Ascending aorta (tissue), 2 donors: ENCODE measurements at regions not wholly inside any gene's neighbourhood (a gene's known extent, or its start where the extent isn't known, plus 50 kb on each side); places are given as distances from the start of the nearest gene placed in this dataset.

Experiments used
- DNase-seq, 2 donors: peaks; one replicate each; pipeline ENCODE4 v3.0.0-alpha.2; 2019; ENCODE audit warnings: low spot score in 2 of 2
- H3K27ac ChIP-seq, 2 donors: fragments of 200-600 bp; sonication (generic); one replicate each; pipeline ENCODE4 v1.5.1; 2016 to 2017; ENCODE audit warnings: mild to moderate bottlenecking in 1 of 2
- H3K27me3 ChIP-seq: fragments of 200-600 bp; sonication (generic); one replicate; pipeline ENCODE4 v1.5.1; 2017
- H3K36me3 ChIP-seq, 2 donors: fragments of 200-600 bp; sonication (generic); one replicate each; pipeline ENCODE4 v1.5.1; 2016
- H3K4me1 ChIP-seq, 2 donors: fragments of 200-600 bp; sonication (generic); one replicate each; pipeline ENCODE4 v1.5.1; 2016 to 2017; ENCODE audit warnings: mild to moderate bottlenecking in 1 of 2
- H3K4me3 ChIP-seq, 2 donors: fragments of 200-600 bp; sonication (generic); one replicate each; pipeline ENCODE4 v1.5.1; 2016 to 2017; ENCODE audit warnings: mild to moderate bottlenecking in 1 of 2
- H3K9me3 ChIP-seq, 2 donors: fragments of 200-600 bp; sonication (generic); one replicate each; pipeline ENCODE4 v1.5.1; 2016
- intact Hi-C: fragments of 100-400 bp; cut with DNase I; formaldehyde crosslinking; loops from one replicate; pipeline ENCODE4 v1.15.1; 2023
- TF ChIP-seq, protein P1 (sequence below), 3 experiments: fragments of 200-600 bp in 2 of 3; fragments of 450-650 bp in 1 of 3; sonication (generic) in 2 of 3; IDR thresholded peaks; one replicate each; pipeline ENCODE4 v1.5.1; 2016 to 2019; ENCODE audit warnings: antibody characterized with exemption in 3 of 3, mild to moderate bottlenecking in 1 of 3, moderate library complexity in 1 of 3

DNA sequence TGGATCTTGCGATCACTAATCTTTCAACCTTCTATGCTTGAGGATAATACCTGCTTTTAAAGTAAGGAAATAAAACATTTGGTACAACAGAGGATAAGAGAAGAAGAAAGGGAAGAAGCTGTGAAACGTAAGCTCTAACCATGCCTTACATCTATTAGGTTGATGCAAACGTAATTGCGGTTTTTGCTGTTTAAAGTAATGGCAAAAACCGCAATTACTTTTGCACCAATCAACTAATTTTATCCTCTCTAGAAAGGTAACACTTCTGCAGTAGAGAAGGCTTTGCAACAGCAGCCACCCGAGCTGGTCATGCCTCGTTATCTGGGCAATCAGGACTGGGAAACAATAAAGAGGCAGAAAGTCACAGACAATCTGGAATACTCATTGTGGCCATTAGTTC lies 224.1 kb downstream of the MED10 start:
- no peaks in the 10 kb centered on the region for H3K4me1 ChIP-seq
- no peaks in the 10 kb centered on the region for H3K36me3 ChIP-seq
- intact Hi-C loops = no loop called here
- DNase-seq = no peak
- H3K9me3 ChIP-seq = no peaks in the 10 kb centered on the region
- H3K4me3 ChIP-seq = no peak overlapping the region
- H3K27me3 ChIP-seq = no peaks in the 10 kb centered on the region
- TF ChIP-seq, protein P1, sequence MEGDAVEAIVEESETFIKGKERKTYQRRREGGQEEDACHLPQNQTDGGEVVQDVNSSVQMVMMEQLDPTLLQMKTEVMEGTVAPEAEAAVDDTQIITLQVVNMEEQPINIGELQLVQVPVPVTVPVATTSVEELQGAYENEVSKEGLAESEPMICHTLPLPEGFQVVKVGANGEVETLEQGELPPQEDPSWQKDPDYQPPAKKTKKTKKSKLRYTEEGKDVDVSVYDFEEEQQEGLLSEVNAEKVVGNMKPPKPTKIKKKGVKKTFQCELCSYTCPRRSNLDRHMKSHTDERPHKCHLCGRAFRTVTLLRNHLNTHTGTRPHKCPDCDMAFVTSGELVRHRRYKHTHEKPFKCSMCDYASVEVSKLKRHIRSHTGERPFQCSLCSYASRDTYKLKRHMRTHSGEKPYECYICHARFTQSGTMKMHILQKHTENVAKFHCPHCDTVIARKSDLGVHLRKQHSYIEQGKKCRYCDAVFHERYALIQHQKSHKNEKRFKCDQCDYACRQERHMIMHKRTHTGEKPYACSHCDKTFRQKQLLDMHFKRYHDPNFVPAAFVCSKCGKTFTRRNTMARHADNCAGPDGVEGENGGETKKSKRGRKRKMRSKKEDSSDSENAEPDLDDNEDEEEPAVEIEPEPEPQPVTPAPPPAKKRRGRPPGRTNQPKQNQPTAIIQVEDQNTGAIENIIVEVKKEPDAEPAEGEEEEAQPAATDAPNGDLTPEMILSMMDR (IDR thresholded peaks at IDR 0.05) = no peak
- no peak overlapping the region for H3K27ac ChIP-seq

DNA sequence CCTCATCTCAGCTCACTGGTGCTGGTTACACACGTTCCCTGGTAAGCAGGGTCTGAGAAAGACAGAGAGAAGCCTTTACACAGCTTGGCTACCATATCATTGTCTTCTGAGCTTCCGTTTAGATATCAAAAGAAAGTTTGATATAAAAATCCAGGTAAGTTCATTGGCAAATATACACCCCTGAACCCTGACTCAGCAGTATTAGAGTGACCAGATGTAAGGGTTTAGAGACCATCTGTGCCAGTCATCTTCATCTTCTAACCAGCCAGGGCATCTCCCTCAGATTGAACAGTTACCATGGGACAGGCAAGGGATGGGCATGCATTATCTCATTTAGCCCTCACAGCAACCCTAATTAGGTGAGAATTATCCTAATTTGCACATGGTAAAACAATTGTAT lies 232.1 kb downstream of the MED10 start:
- no peaks in the 10 kb centered on the region for H3K4me1 ChIP-seq
- H3K9me3 ChIP-seq = no peaks in the 10 kb centered on the region
- H3K36me3 ChIP-seq = no peaks in the 10 kb centered on the region
- TF ChIP-seq, protein P1 (IDR thresholded peaks at IDR 0.05) = no peak
- no peak overlapping the region for H3K27ac ChIP-seq
- no peak overlapping the region for H3K4me3 ChIP-seq
- no peak for DNase-seq
- intact Hi-C loops = no loop called here
- no peaks in the 10 kb centered on the region for H3K27me3 ChIP-seq

DNA sequence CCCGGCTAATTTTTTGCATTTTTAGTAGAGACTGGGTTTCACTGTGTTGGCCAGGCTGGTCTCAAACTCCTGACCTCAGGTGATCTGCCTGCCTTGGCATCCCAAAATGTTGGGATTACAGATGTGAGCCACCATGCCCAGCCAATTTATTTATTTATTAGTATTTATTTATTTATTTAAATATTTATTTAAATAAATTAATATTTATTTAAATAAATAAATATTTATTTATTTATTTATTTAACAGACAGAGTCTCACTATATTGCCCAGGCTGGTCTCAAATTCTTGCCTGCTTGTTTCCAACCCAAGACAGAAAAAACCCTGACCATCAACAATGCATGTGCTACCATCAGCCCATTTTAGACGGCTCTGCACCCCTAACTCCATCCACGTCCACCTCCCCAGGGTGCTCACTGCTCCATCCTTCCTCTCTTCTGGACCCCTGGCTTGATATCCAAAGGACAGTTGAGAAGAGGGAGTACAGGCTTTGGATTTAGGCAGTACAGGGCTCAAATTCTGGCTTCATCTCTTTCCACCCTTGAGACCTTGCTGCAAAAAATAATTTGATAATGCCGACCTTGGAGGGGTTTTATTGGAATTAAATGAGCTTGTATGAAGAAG lies 232.6 kb downstream of the MED10 start:
- Histone ChIP-seq H3K27ac (no peak overlapping the region), H3K9me3 (no peaks in the 10 kb centered on the region), H3K36me3 (no peaks in the 10 kb centered on the region), H3K4me3 (no peak overlapping the region), H3K27me3 (no peaks in the 10 kb centered on the region), H3K4me1 (no peaks in the 10 kb centered on the region)
- intact Hi-C loops = no loop called here
- DNase-seq = no peak
- TF ChIP-seq, protein P1 (IDR thresholded peaks at IDR 0.05) = no peak

DNA sequence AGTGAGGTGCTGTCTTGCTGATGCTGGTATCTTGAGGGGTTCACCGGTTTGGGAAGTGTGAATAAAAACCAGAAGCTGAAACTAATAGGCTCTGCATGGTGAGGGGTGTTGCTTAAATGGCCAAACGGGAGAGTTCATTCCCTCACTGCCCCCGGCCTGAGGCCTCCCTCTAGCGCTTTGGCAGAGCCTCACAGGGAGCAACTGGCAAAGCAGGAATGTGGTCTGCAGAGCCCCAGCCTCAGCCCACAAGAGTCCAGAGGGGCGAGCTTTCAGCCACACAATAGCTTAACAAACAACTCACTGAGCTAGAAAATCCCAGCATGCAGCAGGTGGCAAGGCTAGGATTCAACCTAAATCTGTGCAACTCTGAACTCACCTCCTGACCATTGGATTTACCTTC lies 234.8 kb downstream of the MED10 start:
- intact Hi-C loops = no loop called here
- Histone ChIP-seq H3K4me1 (no peaks in the 10 kb centered on the region), H3K27ac (no peak overlapping the region), H3K27me3 (no peaks in the 10 kb centered on the region), H3K9me3 (no peaks in the 10 kb centered on the region), H3K4me3 (no peak overlapping the region), H3K36me3 (no peaks in the 10 kb centered on the region)
- DNase-seq = no peak
- TF ChIP-seq, protein P1 (IDR thresholded peaks at IDR 0.05) = no peak

DNA sequence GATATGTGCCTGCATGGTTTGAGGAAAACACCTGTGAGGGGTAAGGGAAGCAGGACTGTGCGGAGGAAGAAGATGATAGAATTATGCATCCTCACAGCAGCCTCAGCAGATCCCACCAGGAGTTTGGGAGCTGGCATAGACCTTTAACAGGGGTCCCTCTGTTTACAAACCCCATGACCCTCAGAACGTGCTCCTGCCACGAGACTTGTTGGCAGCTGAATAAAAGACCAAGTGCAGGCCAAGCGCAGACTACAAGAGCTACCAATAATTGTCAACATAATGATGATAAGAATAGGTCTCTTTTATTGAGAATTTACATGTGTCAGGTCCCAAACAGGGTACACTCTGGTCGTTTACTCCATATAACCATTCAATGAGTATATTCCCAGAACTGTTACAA lies 236.0 kb downstream of the MED10 start:
- H3K9me3 ChIP-seq = no peaks in the 10 kb centered on the region
- TF ChIP-seq, protein P1 (IDR thresholded peaks at IDR 0.05) = no peak

DNA sequence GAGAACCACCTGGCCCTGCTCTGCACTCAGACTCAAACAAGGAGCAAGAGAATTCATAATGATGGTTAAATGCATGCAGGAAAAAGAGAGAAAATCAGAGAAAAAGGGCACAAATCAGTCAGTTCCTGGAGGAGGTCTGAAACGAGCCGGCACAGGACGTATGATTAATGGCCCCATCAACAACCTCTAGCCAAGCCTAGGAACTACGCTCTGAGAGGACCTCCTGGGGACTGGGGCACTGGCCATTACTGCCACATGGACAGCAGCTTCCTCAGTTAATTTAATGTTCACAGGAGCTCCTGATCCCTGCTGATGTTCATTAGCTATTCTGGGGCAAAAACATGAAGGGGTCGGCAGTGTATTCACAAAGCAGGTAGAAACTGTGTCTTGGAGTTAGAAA lies 238.1 kb downstream of the MED10 start:
- no peak for DNase-seq
- H3K4me3 ChIP-seq = no peak overlapping the region

More for the DNA sequence above, 236.0 kb downstream of the MED10 start:
- intact Hi-C loops = no loop called here
- no peak for DNase-seq
- Histone ChIP-seq H3K4me3 (no peak overlapping the region), H3K27me3 (no peaks in the 10 kb centered on the region), H3K4me1 (no peaks in the 10 kb centered on the region), H3K36me3 (no peaks in the 10 kb centered on the region), H3K27ac (no peak overlapping the region)

More for the DNA sequence above, 238.1 kb downstream of the MED10 start:
- intact Hi-C loops = no loop called here
- H3K36me3 ChIP-seq = no peaks in the 10 kb centered on the region
- H3K4me1 ChIP-seq = no peaks in the 10 kb centered on the region
- no peaks in the 10 kb centered on the region for H3K9me3 ChIP-seq
- TF ChIP-seq, protein P1 (IDR thresholded peaks at IDR 0.05) = no peak
- no peak overlapping the region for H3K27ac ChIP-seq
- no peaks in the 10 kb centered on the region for H3K27me3 ChIP-seq
